ENCODE measurements at regions not wholly inside any gene's neighbourhood (a gene's known extent, or its start where the extent isn't known, plus 50 kb on each side); places are given as distances from the start of the nearest gene placed in this dataset.
"Not testable (repeated sequence)": the region's sequence is repeated elsewhere in the genome, so short reads cannot be mapped to it uniquely, and the experiment has no call there.

DNA sequence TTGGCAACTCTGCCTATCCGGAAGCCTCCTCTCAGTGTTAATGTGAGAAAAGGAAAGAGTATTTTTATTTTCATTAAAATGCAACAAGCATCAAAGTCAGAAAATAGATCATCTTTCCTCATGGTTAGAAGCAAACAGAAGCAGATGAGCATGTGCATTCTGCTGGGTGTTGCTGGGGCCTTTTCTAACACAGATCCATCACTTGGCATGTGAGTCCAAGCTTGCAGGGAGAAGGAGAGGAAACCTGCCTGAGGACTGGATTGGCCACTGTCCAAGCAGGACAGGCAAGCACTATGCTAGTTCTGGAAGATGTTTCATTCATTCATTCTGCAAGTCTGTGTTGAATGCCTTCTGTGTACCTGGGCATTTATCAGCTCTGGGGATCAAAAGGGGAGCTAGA lies 348.7 kb upstream of the PCSK5 start:
- peaks cover 3% of the 10 kb centered on the region for H3K27me3 Mint-ChIP-seq
- H3K9me3 Mint-ChIP-seq: no peaks in the 10 kb centered on the region
- no peaks in the 10 kb centered on the region for H3K4me1 Mint-ChIP-seq (ENCODE audit: low read depth)
- H3K4me3 Mint-ChIP-seq: no peak overlapping the region
- no peaks in the 10 kb centered on the region for H3K36me3 Mint-ChIP-seq (ENCODE audit: low read depth)
- DNase-seq: no peak
- H3K27ac Mint-ChIP-seq: no peak overlapping the region

DNA sequence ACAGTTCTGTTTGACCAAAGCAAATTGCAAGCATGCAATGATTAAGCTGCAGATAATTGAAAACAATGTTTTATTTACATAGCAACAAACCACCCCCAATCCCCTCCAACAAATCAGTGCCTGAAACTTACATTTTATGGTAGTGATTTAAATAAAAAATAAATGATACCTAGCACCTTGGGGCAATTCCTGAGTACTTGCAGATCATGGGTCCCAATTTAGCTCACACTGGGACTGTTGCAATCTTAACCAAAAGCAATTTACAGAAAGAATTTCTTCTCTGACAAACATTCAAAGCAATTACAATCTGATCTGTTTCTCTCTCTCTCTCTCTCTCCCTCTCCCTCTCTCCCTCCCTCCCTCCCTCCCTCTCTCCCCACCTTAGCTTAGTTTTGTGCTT lies 345.7 kb upstream of the PCSK5 start:
- Mint-ChIP-seq H3K4me1 (ENCODE audit: low read depth) (no peaks in the 10 kb centered on the region), H3K27ac (no peak overlapping the region), H3K4me3 (no peak overlapping the region), H3K27me3 (peaks cover 3% of the 10 kb centered on the region), H3K36me3 (ENCODE audit: low read depth) (no peaks in the 10 kb centered on the region), H3K9me3 (no peaks in the 10 kb centered on the region)
- DNase-seq: no peak

DNA sequence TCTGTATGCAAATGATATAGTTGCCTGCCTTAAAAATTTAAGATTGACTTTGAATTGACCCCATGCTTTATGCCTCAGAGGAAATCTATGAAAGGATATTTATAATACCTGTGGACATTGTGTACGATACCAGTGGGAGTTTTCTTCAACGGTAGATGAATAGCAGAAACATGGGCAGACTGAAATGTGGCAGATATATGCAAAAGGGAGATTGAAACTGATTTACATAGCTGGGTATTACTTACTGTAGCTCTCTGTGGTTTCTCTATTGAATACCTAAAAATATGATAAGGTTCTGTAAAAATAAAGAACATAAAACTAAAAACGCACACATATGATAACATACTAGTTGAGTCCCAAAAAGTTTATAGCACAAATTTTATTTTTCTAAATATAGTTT lies 345.2 kb upstream of the PCSK5 start:
- no peak overlapping the region for H3K4me3 Mint-ChIP-seq
- no peaks in the 10 kb centered on the region for H3K4me1 Mint-ChIP-seq (ENCODE audit: low read depth)
- DNase-seq: no peak
- peaks cover 3% of the 10 kb centered on the region for H3K27me3 Mint-ChIP-seq
- H3K36me3 Mint-ChIP-seq (ENCODE audit: low read depth): no peaks in the 10 kb centered on the region
- H3K27ac Mint-ChIP-seq: no peak overlapping the region
- H3K9me3 Mint-ChIP-seq: no peaks in the 10 kb centered on the region

DNA sequence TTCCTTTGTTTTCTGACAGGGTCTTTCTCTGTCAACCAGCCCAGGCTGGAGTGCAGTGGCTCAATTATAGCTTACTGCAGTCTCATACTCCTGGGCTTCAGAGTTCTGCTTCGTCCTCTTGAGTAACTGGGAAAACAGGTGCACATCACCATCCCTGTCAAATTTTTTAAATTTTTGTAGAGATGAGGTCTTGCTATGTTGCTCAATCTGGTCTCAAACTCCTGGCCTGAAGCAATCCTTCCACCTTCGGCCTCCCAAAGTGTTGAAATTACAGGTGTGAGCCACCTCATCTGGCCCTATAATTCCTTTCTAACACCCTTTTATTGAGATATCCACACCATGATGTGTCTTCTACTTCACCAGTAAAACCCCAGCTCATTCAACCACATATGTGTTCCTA lies 341.6 kb upstream of the PCSK5 start:
- Mint-ChIP-seq H3K9me3 (no peaks in the 10 kb centered on the region), H3K27me3 (peaks cover 3% of the 10 kb centered on the region), H3K27ac (no peak overlapping the region), H3K36me3 (ENCODE audit: low read depth) (no peaks in the 10 kb centered on the region), H3K4me1 (ENCODE audit: low read depth) (no peaks in the 10 kb centered on the region), H3K4me3 (no peak overlapping the region)
- no peak for DNase-seq

DNA sequence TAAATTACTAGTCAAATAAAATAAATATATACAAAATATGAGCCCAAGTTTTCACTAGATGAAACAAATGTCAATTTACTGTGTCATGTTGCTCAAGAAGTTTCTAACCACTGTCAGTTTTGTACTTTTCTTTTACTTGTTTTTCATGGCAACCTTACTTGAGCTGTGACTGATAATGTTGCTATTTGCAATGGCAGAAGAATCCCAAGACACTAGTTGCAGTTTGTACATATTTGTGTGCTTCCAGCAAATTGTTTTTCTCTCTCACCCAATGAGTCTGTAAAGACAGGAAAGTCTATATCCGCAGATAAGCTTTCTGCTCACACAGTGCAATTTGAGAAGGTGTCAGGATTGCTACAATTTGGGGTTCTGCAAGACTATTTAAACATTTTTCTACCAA lies 338.6 kb upstream of the PCSK5 start:
- Mint-ChIP-seq H3K27me3 (no peaks in the 10 kb centered on the region), H3K27ac (no peak overlapping the region), H3K9me3 (no peaks in the 10 kb centered on the region), H3K36me3 (ENCODE audit: low read depth) (no peaks in the 10 kb centered on the region), H3K4me1 (ENCODE audit: low read depth) (no peaks in the 10 kb centered on the region), H3K4me3 (no peak overlapping the region)
- no peak for DNase-seq

DNA sequence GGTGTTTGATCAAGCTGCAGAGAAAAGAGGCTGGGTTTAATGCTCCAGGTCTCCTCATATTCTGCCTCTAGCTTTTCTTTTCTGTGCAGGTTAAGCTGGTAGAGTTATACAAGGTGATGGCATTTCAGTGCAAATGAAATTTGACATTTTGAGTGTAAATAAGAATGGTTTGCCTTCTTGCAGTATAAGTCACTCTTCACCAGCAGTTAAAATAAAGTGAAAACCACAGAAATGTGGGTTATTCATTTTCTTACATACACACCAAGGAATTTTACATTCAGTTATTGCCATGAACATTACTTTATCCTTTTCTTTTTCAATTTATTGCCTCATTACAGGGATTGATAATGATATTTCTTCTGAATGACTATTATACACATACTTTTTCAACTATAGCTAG lies 337.5 kb upstream of the PCSK5 start:
- Mint-ChIP-seq H3K4me3 (no peak overlapping the region), H3K27ac (no peak overlapping the region), H3K27me3 (no peaks in the 10 kb centered on the region), H3K4me1 (ENCODE audit: low read depth) (no peaks in the 10 kb centered on the region), H3K9me3 (no peaks in the 10 kb centered on the region), H3K36me3 (ENCODE audit: low read depth) (no peaks in the 10 kb centered on the region)
- no peak for DNase-seq

DNA sequence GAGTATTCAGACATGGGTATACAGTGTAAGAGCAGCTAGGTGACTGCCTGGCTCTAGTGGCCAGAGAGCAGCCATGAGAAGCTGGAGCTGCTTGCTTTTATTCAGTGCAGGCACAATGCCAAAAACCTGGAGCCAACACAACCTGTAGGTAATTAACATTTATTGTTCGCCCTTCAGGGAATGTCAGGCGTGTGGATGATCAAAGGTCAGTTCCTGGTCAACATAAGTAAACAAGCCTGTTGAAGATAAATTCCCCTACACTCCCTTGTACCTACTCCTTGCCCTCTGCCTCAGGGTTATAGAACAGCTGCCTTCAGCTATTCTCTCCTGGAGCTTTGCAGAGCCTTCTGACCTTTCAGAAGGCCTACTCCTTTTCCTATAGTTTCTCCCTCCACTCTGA lies 323.7 kb upstream of the PCSK5 start:
- not testable (repeated sequence) for H3K27ac Mint-ChIP-seq; H3K4me3 Mint-ChIP-seq; DNase-seq; H3K4me1 Mint-ChIP-seq (ENCODE audit: low read depth); H3K9me3 Mint-ChIP-seq; H3K27me3 Mint-ChIP-seq; H3K36me3 Mint-ChIP-seq (ENCODE audit: low read depth)

DNA sequence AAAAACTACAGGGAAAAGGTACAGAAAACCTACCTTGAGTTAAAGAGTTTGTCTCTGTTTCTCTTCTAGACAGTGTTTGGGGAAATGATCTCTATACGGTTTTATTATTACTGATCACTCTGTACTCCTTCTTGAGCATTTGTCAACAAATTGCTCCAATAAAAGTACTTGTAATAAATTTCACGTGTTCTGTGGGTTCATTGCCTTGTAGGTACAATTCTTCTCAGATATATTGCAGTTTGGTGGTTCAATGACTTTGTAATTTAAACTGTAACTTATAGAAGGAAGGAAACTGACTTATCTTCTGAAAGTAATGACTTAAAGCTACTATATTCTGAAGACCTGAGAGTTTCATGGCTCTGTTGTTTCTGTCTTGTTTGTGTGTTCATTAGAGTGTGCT lies 319.9 kb upstream of the PCSK5 start:
- H3K36me3 Mint-ChIP-seq (ENCODE audit: low read depth): no peaks in the 10 kb centered on the region
- H3K27me3 Mint-ChIP-seq: peaks cover 3% of the 10 kb centered on the region
- no peaks in the 10 kb centered on the region for H3K4me1 Mint-ChIP-seq (ENCODE audit: low read depth)
- H3K9me3 Mint-ChIP-seq: peaks cover 3% of the 10 kb centered on the region
- H3K4me3 Mint-ChIP-seq: no peak overlapping the region
- no peak for DNase-seq
- H3K27ac Mint-ChIP-seq: no peak overlapping the region

DNA sequence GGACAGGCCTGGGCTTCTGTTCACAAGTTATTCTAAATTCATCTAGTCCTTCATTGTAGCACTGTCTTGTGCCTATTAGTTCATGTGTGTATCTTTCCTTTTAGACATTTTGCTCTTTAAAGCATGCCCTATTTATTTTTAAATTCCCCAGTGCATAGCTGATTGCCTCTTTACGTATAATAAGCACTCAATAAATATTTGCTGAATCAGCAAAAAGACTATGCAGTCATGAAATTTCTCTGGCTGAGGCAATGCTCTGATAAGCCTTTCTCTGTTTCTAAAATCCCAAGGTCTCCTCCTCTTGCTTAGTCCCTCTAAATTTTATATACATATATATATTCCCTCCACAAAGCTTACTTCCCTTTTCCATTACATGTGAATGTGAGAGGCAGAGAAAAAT lies 315.9 kb upstream of the PCSK5 start:
- no peaks in the 10 kb centered on the region for H3K36me3 Mint-ChIP-seq (ENCODE audit: low read depth)
- DNase-seq: no peak
- H3K27me3 Mint-ChIP-seq: no peaks in the 10 kb centered on the region
- H3K4me1 Mint-ChIP-seq (ENCODE audit: low read depth): no peaks in the 10 kb centered on the region
- no peak overlapping the region for H3K4me3 Mint-ChIP-seq
- no peaks in the 10 kb centered on the region for H3K9me3 Mint-ChIP-seq
- H3K27ac Mint-ChIP-seq: no peak overlapping the region

DNA sequence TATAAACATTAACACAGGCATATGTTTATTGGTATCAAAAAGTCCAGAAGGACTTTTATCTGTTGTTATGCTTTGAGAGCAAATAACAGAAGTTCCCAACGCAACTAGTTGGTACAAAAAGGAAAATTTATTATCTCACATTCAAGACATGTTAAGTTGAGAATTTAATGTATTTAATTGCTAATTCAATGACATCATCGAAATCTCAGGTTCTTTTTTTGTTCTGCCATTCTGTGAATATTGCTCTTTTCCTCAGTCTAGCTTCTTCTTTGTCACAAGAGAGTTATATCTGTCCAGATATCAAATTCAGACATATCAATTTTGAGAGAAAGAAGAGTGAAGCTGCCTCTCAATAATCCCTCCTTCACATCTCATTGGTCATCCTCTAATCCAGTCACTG lies 307.6 kb upstream of the PCSK5 start:
- Mint-ChIP-seq H3K9me3 (no peaks in the 10 kb centered on the region), H3K27me3 (peaks cover 9% of the 10 kb centered on the region), H3K4me1 (ENCODE audit: low read depth) (no peaks in the 10 kb centered on the region), H3K4me3 (no peak overlapping the region), H3K27ac (no peak overlapping the region), H3K36me3 (ENCODE audit: low read depth) (no peaks in the 10 kb centered on the region)
- DNase-seq: no peak

DNA sequence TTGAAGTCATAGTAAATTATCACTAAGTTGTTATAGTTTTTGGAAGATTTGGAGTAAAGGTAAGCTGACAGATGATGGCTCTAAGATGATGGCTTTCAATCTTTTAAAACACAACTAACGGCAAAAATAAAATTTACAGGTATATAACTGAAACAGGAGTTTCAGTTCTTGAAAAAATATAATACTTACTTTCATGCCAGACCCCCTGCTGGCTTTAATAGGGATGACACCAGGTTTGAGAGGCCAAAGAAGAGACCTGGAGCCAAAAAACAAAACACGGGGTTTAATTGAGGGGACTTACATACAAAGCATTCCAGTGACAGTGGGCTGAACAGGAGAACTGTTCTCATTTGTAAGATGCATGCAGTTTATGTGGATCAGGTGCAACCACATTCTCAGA lies 301.7 kb upstream of the PCSK5 start:
- Mint-ChIP-seq H3K9me3 (peaks cover 5% of the 10 kb centered on the region), H3K27ac (no peak overlapping the region), H3K27me3 (peaks cover 11% of the 10 kb centered on the region), H3K4me1 (ENCODE audit: low read depth) (no peaks in the 10 kb centered on the region), H3K4me3 (no peak overlapping the region), H3K36me3 (ENCODE audit: low read depth) (no peaks in the 10 kb centered on the region)
- no peak for DNase-seq

DNA sequence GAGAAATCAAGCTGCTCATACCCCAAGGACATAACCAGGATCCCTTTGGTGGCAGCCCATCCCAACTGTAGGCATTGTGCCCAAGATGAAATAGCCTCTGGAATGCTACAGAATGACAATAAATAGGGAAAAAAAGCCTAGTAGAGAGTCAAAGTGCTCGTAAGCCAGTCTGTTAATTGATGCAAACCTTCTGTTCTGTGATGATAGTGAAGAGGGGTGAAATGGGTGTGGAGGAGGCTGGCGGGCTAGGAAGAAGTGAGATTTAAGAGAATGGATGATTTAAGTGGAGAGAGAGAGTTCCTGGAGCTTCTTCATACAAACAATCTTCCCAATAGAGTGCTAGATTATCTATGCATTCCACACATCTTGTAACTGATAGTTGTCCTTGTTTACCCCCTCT lies 301.0 kb upstream of the PCSK5 start:
- Mint-ChIP-seq H3K27me3 (peaks cover 8% of the 10 kb centered on the region), H3K36me3 (ENCODE audit: low read depth) (no peaks in the 10 kb centered on the region), H3K4me3 (no peak overlapping the region), H3K4me1 (ENCODE audit: low read depth) (no peaks in the 10 kb centered on the region), H3K9me3 (peaks cover 6% of the 10 kb centered on the region), H3K27ac (no peak overlapping the region)
- no peak for DNase-seq

DNA sequence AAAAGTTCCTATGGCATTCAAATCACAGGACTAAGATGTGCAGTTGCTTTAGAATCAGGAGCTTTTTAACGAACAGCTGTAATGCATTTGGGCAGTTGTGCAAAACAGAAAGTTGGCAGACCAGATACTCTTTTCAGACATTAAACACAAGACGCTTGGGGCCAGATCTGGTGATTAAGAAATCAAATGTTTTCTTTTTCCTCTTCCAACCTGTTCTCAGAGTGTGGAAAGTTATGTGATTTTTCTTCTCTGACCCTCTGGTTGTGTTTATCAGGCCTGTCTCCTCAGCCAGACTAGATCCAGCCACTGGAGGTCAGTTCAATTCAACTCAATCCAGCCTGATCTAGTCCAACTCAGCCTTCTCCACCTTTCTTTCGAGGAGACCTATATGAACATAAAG lies 298.5 kb upstream of the PCSK5 start:
- no peak for DNase-seq
- H3K27me3 Mint-ChIP-seq: peaks cover 8% of the 10 kb centered on the region
- no peaks in the 10 kb centered on the region for H3K4me1 Mint-ChIP-seq (ENCODE audit: low read depth)
- no peak overlapping the region for H3K27ac Mint-ChIP-seq
- no peaks in the 10 kb centered on the region for H3K36me3 Mint-ChIP-seq (ENCODE audit: low read depth)
- no peak overlapping the region for H3K4me3 Mint-ChIP-seq
- H3K9me3 Mint-ChIP-seq: peaks cover 6% of the 10 kb centered on the region

DNA sequence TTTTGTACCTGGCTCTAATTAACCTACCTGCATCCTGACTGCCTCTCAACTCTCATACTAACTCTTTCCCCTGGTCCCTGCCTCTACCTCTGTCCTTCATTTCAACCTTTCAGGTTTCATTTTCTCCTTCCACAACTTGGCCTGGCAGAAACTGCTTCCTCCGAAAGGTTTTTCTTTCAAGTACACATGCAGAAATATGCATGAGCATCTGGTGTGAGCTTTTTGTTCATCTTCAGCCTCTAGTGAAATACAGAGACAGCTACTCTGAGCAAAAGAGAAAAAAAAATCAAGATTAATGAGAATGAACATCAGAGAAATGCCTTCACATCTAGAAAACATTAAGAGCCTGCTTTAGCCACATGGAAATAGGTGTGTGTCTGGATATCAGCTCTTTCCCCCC lies 297.9 kb upstream of the PCSK5 start:
- DNase-seq: no peak
- H3K36me3 Mint-ChIP-seq (ENCODE audit: low read depth): no peaks in the 10 kb centered on the region
- H3K9me3 Mint-ChIP-seq: peaks cover 6% of the 10 kb centered on the region
- peaks cover 8% of the 10 kb centered on the region for H3K27me3 Mint-ChIP-seq
- H3K4me1 Mint-ChIP-seq (ENCODE audit: low read depth): no peaks in the 10 kb centered on the region
- H3K4me3 Mint-ChIP-seq: no peak overlapping the region
- no peak overlapping the region for H3K27ac Mint-ChIP-seq

DNA sequence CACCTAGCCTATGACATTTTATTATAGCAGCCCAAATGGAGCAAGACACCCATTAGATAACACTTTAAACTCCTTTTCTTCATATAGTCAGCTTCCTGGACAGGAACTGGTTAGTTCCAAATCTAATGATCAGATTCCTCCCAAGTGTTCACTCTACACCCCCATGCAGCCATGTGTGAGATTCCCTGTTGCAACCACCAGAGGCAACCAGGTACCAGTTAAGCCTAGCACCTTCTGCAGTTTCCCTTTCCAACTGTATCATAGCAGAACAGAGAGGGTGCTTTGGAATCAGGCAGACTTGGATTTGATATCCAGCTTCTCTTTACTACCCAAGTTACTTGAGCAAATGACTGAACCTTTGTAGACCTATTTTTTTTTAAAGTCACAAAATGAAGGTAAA lies 296.6 kb upstream of the PCSK5 start:
- no peak for DNase-seq
- Mint-ChIP-seq H3K4me1 (ENCODE audit: low read depth) (no peaks in the 10 kb centered on the region), H3K27ac (no peak overlapping the region), H3K9me3 (peaks cover 6% of the 10 kb centered on the region), H3K36me3 (ENCODE audit: low read depth) (no peaks in the 10 kb centered on the region), H3K27me3 (peaks cover 8% of the 10 kb centered on the region), H3K4me3 (no peak overlapping the region)

DNA sequence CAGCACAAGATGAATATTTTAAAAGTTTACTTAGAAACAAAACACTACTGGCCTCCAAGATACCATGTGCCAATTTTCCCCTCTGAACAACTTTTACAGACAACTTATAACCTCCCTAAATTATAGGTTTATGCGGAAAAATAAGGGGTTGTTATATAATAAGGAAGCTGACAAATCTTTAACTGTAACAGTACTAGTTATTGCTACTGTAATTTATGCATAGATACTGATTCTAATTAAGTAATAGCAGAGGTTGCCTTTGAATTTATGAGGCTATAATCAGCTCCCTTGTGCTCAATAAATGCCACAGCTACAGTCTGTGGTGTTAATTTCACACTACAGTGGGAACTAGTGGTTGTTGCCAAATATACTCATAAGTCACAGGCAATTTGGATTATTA lies 291.3 kb upstream of the PCSK5 start:
- no peaks in the 10 kb centered on the region for H3K4me1 Mint-ChIP-seq (ENCODE audit: low read depth)
- DNase-seq: no peak
- H3K27ac Mint-ChIP-seq: no peak overlapping the region
- no peak overlapping the region for H3K4me3 Mint-ChIP-seq
- H3K9me3 Mint-ChIP-seq: no peaks in the 10 kb centered on the region
- no peaks in the 10 kb centered on the region for H3K36me3 Mint-ChIP-seq (ENCODE audit: low read depth)
- H3K27me3 Mint-ChIP-seq: no peaks in the 10 kb centered on the region
